ENCODE measurements at regions not wholly inside any gene's neighbourhood (a gene's known extent, or its start where the extent isn't known, plus 50 kb on each side); places are given as distances from the start of the nearest gene placed in this dataset.
"Not testable (repeated sequence)": the region's sequence is repeated elsewhere in the genome, so short reads cannot be mapped to it uniquely, and the experiment has no call there.

DNA sequence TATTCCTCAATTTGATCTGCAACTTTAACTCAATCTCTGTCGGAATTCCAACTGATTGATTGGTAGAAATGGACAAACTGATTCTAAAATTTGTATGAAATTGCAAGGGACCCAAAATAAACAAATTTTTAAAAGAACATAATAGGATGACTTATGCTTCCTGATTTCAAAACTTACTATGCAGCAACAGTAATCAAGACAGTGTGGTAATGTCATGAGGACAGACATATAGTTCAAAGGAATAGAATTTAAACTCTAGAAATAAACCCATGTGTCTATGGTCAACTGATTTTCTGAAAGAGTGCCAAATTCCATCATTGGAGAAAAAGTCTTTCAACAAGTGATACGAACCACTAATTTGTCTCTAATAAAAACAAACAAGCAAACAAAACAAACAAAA is 1320.1 kb upstream of the GJE1 start:
- FAIRE-seq (no peak), DNase-seq (ENCODE audit: insufficient read length, low spot score) (no peak)

DNA sequence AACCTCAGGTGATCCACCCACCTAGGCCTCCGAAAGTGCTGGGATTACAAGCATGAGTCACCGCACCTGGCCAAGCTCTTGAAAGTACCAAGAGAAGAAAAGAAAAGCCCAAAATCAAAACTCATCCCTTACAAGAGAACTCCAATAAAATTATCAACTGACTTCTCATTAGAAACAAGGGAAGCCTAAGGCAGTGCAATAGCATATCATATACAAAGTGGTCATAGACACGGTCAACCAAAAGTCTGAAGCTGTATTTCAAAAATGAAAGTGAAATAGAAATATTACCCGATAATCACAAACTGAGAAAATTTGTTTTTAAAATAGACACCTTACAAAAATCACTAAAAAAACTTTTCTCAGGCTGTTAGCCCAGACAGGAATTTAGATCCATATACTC is 1321.1 kb upstream of the GJE1 start:
- DNase-seq (ENCODE audit: insufficient read length, low spot score): no peak
- FAIRE-seq: no peak

DNA sequence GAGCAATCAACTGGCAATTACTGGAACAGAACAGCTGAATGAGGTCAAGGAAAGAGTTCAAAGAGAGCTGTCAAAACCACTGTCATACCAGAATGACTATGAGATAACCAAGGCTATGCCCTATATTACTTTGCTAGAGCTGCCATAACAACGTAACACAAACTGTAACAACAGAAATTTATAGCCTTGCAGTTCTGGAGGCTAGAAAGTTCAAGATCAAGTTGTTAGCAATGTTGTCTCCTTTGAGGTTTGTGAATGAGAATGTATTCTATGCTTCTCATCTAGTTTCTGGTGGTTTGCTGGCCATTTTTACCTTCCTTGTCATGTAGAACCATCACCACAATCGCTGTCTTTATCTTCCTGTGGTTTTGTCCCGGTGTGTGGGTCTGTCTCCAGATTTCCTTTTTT is 1323.0 kb upstream of the GJE1 start:
- FAIRE-seq (no peak), DNase-seq (ENCODE audit: insufficient read length, low spot score) (no peak)

DNA sequence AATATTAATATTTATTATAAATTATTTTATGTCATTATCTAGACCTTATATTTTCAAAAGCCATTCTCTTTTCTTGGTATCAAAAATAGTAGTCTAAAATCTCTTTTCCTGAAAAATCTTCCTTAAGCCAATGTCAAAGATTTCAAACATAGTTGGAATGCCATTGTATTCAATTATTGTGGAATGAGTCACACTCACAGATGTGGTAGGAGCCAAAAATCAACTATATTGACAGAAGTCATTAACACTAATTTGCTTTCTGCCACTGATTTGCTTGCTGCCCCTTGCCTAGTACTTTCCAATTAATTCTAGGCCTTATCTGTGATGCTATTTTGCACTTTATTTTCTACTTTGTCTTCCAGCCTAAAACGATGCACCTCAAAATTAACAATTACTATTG is 1326.3 kb upstream of the GJE1 start:
- FAIRE-seq (no peak), DNase-seq (ENCODE audit: insufficient read length, low spot score) (no peak)

DNA sequence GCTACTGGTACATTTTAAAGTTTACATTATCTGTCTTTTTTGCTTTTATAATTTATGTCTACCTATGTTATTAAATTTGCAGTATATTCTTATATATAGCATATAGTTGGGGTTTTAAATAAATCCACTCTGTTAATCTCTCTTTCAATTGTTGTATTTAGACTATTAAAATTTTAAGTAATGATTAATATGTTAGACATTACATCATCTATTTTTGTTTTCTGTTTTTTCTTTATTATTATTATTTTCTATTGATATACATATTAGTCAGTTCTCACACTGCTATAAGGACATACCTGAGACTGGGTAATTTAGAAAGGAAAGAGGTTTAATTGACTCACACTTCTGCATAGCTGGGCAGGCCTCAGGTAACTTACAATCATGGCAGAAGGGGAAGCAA is 1338.2 kb upstream of the GJE1 start:
- no peak for FAIRE-seq

DNA sequence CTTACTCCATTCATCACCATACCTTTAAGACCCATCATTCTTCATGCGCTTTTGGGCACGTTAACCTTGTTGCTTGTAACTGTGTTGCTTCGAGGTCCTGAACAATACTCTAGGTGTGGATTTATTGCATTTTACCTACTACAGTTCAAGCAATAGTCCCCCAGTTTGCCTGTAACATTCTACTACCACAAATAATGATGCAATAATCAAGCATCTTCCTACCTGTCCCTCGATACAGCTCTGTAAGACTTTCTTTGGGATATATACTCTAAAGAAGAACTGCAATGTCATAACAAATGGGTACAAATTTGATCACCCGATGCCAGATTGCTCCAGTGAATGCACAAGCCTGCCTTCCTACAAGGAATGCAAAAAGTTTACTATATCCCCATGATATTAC is 1342.6 kb upstream of the GJE1 start:
- FAIRE-seq (no peak), DNase-seq (ENCODE audit: insufficient read length, low spot score) (no peak)

More for the DNA sequence above, 1338.2 kb upstream of the GJE1 start:
- no peak for DNase-seq (ENCODE audit: insufficient read length, low spot score)

DNA sequence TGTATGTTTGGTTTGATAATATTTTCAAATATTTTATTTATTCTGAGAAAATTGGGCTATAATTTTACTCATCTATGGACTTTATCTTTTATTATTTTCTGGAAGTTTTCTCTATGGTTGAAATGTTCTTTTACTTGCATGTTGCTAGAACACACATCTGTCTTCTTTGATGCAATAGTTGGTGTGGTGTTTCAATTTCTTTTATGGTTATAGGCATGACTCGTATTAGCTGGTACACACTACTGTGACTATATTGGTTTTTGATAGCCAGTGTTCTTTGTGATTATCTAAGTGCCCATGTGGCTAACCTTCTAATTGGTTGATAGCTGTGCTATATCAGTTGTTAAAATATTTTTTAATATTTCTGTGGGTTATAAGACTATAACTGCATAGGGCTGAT is 1343.3 kb upstream of the GJE1 start:
- DNase-seq (ENCODE audit: insufficient read length, low spot score) (no peak), FAIRE-seq (no peak)

DNA sequence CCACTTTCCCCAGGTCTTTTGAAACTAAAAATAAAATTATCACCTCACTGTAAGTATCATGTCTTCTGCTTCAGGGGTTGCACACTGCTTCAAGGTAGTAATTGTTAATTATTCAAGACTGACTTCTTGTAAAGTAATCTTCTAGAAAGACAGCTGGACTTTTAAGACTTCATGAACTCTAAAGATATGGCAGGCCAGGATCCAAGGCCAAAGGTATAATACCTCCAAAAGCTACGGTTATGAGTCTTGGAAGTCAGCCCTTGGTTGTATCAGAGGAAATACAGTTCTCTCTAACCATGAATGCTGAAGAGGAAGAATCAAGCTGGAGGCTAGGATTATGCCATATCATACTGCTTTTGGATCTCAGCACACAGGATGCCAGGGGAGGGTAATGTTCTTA is 1346.8 kb upstream of the GJE1 start:
- DNase-seq (ENCODE audit: insufficient read length, low spot score): no peak
- FAIRE-seq: no peak

DNA sequence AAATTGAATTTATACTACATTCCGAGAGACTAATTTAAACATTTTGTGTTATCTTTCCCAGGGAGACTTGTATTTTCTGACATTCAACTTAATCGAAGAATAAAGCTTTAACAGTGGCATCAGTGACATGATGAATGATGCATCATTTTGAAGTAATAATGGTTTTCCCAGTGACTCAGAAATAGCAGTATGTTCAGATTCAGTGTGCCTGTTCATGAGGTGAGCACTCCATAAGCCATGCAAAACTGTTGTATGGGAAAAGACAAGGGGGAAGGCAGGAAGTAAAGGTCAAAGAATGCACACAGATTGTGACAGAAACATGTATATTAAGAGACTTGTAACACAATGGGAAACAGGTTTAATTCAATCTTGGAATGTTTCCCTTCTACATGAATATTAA is 1348.2 kb upstream of the GJE1 start:
- DNase-seq (ENCODE audit: insufficient read length, low spot score): no peak
- no peak for FAIRE-seq

DNA sequence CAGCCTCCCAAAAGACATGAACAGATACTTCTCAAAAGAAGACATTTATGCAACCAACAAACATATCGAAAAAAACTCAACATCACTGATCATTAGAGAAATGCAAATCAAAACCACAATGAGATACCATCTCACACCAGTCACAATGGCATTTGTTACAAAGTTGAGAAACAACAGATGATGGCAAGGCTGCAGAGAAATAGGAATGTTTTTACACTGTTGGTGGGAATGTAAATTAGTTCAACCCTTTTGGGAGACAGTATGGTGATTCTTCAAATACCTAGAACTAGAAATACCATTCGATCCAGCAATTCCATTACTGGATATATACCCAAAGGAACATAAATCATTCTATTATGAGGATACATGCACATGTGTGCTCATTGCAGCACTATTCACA is 1349.2 kb upstream of the GJE1 start:
- DNase-seq (ENCODE audit: insufficient read length, low spot score); FAIRE-seq: not testable (repeated sequence)

DNA sequence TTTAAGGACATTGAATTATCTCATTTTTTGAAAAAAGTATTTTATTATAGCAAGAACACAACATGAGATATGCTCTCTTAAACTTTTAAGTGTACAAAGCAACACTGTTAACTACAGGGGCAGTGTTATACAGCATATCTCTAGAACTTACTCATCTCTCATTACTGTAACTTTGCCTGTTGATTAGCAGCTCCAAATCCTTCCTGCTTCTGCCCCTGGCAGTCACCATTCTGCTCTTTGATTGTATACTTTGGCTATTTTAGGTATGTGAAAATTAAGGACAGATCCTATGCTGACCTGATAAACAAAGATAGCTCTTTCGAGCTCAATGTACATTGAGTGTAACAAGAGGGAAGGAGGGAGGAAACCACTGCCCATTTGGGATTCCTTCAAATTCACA is 1349.8 kb upstream of the GJE1 start:
- no peak for DNase-seq (ENCODE audit: insufficient read length, low spot score)
- no peak for FAIRE-seq

DNA sequence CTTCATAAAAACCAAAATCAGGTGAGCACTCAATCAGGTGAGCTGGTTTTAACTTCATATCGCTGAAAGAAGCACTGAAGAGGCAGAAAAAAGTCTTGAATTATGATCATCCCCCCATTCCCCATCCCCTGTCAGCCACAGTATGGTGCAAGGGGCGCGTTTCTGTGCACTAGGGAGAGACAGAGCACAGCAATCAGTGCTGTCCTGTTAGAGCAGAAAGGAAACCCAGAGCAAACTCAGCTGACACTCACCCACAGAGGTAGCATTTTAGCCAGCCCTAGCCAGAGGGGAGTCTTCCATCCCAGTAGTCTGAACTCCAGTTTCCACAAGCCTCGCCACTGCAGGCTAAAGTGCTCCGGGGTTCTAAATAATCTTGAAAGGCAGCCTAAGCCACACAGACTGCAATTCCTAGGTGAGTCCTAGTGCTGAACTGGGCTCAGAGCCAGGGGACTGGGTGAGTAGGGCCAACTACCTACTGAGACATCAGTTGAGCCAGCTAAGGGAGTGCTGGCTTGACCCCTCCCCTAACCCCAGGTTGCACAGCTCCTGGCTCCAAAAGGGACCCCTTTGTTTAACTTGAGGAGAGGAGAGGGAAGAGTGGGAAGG is 1352.6 kb upstream of the GJE1 start:
- FAIRE-seq: no peak
- DNase-seq (ENCODE audit: insufficient read length, low spot score): no peak

DNA sequence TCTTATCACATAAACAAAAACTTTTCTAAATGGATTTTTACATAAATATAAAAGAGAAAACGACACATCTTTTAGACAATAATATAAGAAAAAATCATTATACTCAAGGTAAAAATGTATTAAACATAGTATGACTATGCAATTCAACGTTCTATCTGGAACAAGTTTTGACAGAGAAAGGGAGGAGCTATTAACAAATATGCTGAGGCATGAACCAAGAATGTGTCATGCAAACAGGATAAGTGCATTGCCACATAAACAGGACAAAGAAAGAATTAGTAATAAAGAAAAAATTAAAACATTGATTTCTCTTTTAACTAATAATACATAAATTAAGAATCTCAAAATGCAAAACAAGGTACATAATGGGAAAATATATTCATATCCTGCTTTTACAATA is 1353.4 kb upstream of the GJE1 start:
- FAIRE-seq: no peak

DNA sequence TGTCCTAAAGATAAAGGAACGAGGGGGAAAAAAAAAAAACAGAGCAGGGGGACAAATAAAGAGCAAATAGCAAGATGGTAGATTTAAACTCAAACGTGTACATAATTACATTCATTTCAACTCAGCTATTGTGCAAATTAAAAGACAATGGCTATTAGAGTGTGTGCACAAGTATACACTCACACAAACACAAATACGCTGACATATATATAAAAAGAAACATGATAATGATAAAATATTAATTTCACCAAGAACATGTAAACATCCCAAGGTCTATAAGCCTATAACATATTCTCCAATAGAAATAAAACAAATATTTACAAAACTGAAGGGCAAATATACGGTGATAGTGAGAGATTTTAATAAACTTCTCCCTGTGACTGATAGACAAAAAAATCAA is 1354.9 kb upstream of the GJE1 start:
- DNase-seq (ENCODE audit: insufficient read length, low spot score) (no peak), FAIRE-seq (no peak)

More for the DNA sequence above, 1353.4 kb upstream of the GJE1 start:
- DNase-seq (ENCODE audit: insufficient read length, low spot score): no peak

DNA sequence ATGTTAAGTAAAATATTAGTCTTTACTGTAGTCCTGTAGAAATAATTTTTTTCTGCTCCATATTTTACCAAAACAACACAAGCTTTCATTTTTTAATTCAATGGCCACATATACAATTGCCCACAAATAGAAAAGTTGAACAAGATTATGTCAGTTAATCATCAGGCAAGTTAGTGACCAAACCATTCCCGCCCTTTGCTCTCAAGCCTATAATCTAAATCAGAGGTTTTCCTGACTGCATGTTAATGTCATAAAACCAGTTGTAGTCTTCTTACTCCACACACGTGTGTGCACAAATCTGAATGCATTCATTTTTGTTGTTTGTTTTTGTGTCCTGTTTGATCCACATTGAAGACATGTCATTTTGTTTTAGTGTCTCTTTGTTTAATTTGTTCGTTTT is 1357.7 kb upstream of the GJE1 start:
- DNase-seq (ENCODE audit: insufficient read length, low spot score) (no peak), FAIRE-seq (no peak)

DNA sequence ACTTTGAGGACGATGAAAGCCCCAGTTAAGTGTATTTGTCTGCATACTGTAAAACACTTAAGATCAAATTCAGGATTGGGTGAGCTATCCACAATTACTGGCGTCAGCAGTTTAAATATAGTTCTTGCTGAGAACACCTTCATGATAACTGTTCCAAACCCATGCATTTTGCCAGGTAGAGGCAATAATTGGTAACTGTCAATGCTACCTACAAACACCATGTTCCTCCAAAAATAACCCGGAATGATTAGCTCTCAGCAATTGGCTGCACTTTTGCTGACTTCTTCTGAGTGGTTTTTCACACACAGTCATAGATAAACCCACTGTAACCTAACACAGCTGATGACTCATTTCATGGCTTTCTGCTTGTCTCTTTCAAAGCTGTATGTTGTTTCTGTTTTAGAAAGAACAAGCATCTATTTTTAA is 1358.6 kb upstream of the GJE1 start:
- DNase-seq (ENCODE audit: insufficient read length, low spot score): no peak
- no peak for FAIRE-seq

DNA sequence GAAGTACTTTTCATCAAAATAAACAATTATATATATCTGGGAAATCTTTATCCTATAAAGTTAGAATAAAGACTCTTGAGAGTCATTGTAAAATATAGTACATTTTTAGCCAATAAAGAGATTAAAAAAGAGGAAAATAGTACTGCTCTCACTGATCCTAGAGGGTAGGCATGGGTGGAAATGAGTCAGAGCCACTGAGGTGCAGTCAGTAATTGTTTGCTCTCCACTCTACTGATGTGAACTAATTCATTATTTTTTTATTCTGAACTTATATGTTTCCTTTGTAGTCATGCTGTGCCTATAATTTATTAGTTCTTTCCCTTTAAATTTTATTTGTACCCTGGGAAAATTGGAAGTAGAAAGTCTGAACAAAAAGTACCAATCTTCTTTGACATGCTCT is 1359.4 kb upstream of the GJE1 start:
- FAIRE-seq (no peak), DNase-seq (ENCODE audit: insufficient read length, low spot score) (no peak)

DNA sequence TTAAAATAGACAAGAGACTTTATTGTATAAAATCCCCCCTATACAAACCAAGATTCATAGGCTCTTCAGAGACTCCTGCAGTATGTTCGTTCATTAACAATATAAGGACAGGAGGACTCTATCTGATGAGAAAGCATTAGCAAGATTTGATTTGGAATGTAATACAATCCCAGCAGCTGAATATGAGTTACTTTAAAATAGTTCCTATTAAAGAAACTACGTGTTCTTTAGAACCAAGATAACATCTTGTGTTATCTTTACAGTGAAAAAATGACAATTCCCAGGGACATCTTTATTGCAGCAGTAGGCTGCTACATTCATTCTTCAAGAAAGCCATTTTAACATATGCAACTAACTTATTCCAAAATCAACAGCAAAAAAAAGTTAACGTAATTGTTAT is 1360.1 kb upstream of the GJE1 start:
- DNase-seq (ENCODE audit: insufficient read length, low spot score) (no peak), FAIRE-seq (no peak)

DNA sequence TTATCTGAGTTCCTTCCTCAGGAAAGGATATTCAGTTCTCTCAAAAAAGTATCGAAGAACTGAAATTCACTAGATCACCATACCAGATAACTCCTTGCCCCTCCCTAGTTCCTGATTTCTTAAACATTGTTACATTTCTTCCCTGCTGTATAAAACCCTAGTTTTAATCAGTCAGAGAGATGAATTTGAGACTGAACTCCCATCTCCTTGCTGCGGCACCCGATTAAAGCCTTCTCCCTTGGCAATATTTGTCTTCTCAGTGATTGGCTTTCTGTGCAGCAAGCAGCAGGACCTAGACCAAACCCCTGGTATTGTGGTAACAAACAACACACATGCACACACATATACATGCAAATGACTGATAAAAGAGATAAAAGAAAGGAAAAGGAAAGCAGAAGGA is 1364.6 kb upstream of the GJE1 start:
- DNase-seq (ENCODE audit: insufficient read length, low spot score): no peak
- no peak for FAIRE-seq

DNA sequence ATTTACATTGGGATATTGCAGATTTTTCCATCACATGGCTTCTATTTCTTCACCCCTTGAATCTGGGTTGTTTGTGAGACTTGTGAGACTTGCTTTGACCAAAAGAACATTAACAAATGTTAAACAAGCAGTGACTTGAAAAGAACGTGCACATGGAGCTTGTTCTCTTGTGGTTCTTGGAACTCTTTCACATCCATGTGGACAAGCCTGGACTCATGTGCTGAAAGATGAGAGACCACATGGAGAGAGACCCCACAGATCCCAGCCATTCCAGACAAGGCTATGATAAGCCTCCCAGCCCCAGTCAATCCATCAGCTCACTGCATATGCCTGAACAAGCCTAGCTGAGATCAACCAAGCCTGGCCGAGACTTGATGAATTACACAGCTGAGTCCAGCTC is 1365.7 kb upstream of the GJE1 start:
- DNase-seq (ENCODE audit: insufficient read length, low spot score) (no peak), FAIRE-seq (no peak)

DNA sequence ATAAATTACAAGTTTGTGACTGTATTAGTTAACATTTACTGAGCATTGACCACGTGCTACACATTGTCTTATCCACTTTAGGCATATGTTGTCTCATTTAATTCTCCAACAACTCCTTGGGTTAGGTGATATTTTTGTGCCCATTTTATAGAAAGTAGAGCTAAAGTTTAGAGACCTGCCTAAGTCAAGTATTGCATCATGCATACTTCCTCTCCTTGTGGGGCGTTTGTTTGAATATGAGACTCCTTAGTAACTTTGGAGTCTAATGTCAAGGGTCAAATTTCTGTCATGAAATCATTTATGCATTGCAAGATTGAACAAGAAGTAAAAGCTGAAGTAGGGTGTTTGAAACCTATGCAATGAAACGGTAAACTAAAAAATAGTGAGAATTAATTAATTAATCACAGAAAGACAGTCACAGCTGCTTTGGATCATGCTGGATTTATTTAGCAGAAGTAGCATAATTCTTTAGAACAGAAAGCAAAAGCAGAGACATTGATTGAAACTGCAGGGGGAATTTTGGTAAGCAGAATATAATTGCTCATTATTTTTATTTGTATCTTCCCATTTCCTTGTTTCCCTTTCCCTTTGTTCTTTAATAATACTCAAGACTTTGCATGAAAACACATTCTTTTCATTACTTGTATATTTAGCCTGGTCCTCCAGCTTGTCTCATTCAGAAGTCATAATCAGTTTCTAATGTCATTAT is 1374.4 kb upstream of the GJE1 start:
- FAIRE-seq: no peak
- no peak for DNase-seq (ENCODE audit: insufficient read length, low spot score)

DNA sequence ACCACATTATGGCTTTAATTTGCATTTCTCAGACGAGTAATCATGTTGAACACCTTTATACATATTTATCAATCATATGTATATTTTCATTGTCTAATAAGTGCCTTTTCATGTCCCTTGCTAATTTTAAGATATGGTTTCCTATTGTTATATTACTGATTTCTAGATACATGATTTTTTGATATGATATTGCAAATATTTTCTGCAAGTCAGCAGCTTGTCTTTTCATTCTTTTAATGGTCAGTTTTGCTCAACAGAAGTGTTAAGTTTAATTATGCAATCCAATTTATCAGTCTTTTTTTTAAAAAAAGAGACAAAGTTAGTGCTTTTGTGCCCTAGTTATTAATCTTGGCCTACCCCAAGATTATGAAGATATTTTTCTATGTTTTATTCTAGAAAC is 1377.8 kb upstream of the CITED2 start:
- DNase-seq (ENCODE audit: insufficient read length, low spot score) (no peak), FAIRE-seq (no peak)

DNA sequence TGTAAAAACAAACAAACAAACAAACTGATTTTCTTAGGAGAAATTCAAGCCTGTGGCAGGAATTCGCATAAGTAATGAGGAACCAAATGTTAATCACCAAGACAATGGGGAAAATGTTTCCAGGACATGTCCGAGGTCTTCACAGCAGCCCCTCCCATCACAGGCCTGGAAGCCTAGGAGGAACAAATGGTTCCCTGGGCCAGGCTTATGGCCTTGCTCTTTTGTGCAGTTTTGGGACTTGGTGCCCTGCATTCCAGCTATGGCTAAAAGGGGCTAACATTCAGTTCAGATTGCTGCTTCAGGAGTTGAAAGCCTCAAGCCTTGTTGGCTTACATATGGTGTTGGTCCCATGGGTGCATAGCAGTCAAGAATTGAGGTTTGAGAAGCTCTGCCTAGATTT is 1372.7 kb upstream of the CITED2 start:
- FAIRE-seq (no peak), DNase-seq (ENCODE audit: insufficient read length, low spot score) (no peak)
